T-helper 17 cell (primary cell): ENCODE measurements at regions not wholly inside any gene's neighbourhood (a gene's known extent, or its start where the extent isn't known, plus 50 kb on each side); places are given as distances from the start of the nearest gene placed in this dataset.

ENCODE experiments used
- ATAC-seq: fragments of 150-1000 bp; cut with Tn5 transposase; 2 replicates; pipeline ENCODE4 v1.10.0; 2021; ENCODE audit warnings: mild to moderate bottlenecking, moderate library complexity
- DNase-seq, 3 donors: peaks; one replicate each; pipeline versions ENCODE4 v3.0.0 to v3.0.0-alpha.2; 2020 to 2021
- H3K9me3 ChIP-seq: one replicate; pipeline ENCODE4 v1.7.0; 2013; ENCODE audit warnings: low read length, mild to moderate bottlenecking; ENCODE audit not compliant: control insufficient read depth, poor library complexity, severe bottlenecking
- H3K27ac Mint-ChIP-seq: one replicate; pipeline ENCODE4 v1.8.0; 2022; ENCODE audit warnings: mild to moderate bottlenecking, moderate library complexity, mixed read lengths
- H3K27me3 Mint-ChIP-seq: one replicate; pipeline ENCODE4 v1.8.0; 2022; ENCODE audit warnings: mixed read lengths
- H3K36me3 Mint-ChIP-seq: one replicate; pipeline ENCODE4 v1.8.0; 2022; ENCODE audit warnings: low read depth, mixed read lengths
- H3K4me1 Mint-ChIP-seq: one replicate; pipeline ENCODE4 v1.8.0; 2022; ENCODE audit warnings: mild to moderate bottlenecking, mixed read lengths
- H3K4me3 Mint-ChIP-seq: one replicate; pipeline ENCODE4 v1.8.0; 2022; ENCODE audit warnings: mild to moderate bottlenecking, moderate library complexity, mixed read lengths

DNA sequence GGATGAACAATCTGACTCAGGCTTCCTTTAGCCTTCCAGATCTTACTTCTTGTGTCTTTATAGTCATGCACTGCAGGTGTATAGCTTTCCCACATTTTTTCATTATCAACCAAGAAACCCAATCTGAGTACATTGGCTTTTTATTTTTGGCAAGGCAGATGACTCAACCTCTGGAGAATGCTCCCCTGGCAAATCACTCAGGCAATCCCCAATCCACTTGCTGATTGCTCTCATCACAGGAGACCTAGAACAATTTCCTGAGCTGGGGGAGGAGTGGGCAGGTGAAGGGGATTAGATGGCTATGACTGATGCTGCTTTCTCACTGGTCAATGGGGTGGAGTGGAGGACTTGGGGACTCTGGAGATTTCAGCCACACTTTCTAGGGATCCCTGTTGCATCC, 134.4 kb downstream of the SLC16A9 start:
- Mint-ChIP-seq H3K27me3 (peaks cover 51% of the 10 kb centered on the region), H3K4me1 (no peaks in the 10 kb centered on the region), H3K4me3 (no peak overlapping the region), H3K36me3 (peaks cover 2% of the 10 kb centered on the region), H3K27ac (no peak overlapping the region)
- no peaks in the 10 kb centered on the region for H3K9me3 ChIP-seq
- ATAC-seq (no peak), DNase-seq (no peak)

DNA sequence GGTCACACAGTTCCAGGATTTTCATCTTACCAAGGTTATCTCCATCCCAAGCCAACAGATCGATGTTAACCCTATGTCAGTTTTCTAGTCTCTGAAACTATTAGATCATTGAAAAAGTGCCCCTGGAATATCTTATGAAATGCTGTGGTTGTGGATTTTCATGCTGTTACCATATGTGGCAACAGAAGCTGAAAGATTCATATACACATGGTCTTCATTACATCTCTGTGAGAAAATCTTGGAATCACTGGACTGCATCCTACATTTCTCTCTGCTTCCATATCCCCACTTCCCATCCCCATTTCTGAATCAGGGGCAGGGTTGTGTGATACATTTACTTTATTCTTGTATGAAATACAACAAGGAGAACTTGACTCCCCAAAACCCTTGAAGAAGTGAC, 146.1 kb downstream of the SLC16A9 start:
- Mint-ChIP-seq H3K36me3 (no peaks in the 10 kb centered on the region), H3K27ac (no peak overlapping the region), H3K4me1 (no peaks in the 10 kb centered on the region), H3K27me3 (peaks cover 6% of the 10 kb centered on the region), H3K4me3 (no peak overlapping the region)
- no peaks in the 10 kb centered on the region for H3K9me3 ChIP-seq
- DNase-seq (no peak), ATAC-seq (no peak)

DNA sequence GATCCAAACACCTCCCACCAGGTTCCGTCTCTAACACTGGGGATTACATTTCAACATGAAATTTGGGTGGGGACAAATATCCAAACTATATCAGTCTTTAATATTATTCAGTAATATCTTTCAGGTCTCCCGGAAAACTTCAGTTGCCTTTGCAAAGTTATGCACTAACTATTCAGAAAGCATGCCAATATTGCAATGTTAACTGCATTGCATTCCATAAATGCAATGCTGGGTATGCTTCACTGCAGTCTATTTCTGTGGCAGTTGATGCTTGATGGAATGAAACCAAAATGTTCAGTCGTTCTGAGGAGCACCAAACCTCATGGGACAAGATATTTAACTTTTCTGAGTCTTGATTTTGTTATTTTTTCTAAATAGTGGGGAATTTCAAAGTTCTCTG, 147.5 kb downstream of the SLC16A9 start:
- Mint-ChIP-seq H3K4me1 (no peaks in the 10 kb centered on the region), H3K27ac (no peak overlapping the region), H3K36me3 (no peaks in the 10 kb centered on the region), H3K4me3 (no peak overlapping the region), H3K27me3 (peaks cover 19% of the 10 kb centered on the region)
- H3K9me3 ChIP-seq = no peaks in the 10 kb centered on the region
- DNase-seq (no peak), ATAC-seq (no peak)

DNA sequence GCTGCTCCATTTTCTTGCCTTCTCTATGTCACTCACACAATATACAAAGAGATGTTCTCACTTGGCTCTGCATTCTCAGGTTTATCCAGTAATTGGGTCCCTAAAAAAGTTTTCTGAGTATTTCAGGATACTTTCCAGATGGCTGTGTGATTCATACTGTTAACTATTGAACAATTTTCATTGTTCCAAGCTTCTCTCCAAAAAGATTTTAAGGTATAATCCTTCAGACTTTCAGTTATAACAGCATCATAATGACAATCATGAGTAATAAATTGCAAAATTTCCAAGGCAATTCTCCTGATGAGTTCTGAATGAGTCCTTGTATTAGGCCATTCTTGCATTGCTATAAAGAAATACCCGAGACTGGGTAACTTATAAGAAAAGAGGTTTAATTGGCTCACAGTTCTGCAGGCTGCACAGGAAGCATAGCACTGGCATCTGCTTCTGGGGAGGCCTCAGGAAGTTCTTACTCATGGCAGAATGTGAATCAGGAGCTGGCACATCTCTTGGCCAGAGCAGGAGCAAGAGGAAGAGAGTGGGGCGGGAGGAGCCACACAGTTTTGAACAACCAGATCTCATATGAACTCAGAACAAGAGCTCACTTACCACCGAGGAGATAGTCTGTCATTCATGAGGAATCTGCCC, 148.1 kb downstream of the SLC16A9 start:
- Mint-ChIP-seq H3K27me3 (peaks cover 20% of the 10 kb centered on the region), H3K4me3 (no peak overlapping the region), H3K36me3 (no peaks in the 10 kb centered on the region), H3K4me1 (no peaks in the 10 kb centered on the region), H3K27ac (no peak overlapping the region)
- no peaks in the 10 kb centered on the region for H3K9me3 ChIP-seq
- DNase-seq (no peak), ATAC-seq (no peak)

DNA sequence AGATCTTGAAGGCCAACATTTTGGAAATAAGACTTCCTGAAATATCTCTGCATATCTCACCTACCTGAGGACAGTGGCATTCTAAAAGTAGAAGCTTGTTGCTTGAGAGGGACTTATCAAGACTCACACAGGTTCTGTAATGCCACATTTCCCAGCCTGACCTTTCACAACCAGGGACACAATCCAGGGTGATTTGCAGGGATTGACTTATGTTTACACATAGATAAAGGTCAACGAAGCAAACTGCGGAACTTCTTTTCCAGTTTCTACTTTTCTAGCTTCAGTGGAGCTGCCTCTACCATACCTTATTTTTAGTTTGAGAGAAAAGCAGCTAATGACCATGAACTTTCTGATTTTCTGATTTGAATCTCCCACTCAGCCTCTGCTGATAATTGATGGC, 148.7 kb downstream of the SLC16A9 start:
- no peaks in the 10 kb centered on the region for H3K36me3 Mint-ChIP-seq
- peaks cover 20% of the 10 kb centered on the region for H3K27me3 Mint-ChIP-seq
- no peak overlapping the region for H3K27ac Mint-ChIP-seq
- H3K9me3 ChIP-seq = no peaks in the 10 kb centered on the region
- no peak for ATAC-seq
- no peak for DNase-seq
- H3K4me3 Mint-ChIP-seq = no peak overlapping the region
- no peaks in the 10 kb centered on the region for H3K4me1 Mint-ChIP-seq

DNA sequence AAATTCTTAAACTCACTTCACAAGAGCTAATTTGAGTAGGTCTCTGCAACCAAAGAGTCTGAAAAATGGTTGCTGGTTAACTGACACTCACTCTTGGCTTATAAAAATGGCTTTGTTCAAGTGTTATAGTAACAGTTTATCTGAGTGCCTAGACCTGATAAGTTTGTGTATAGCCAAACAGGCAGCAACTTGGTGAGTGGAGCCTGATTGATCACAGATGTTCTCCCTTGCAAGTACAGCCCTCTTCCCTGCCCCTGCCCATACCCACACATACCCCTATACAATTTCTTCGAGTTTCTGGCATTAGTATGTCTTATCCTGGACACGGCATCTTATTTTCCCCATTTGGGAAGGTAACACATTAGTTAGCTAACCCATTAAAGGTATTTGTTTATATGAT, 149.5 kb downstream of the SLC16A9 start:
- no peak for DNase-seq
- no peak overlapping the region for H3K27ac Mint-ChIP-seq
- H3K36me3 Mint-ChIP-seq = no peaks in the 10 kb centered on the region
- peaks cover 20% of the 10 kb centered on the region for H3K27me3 Mint-ChIP-seq
- no peaks in the 10 kb centered on the region for H3K4me1 Mint-ChIP-seq
- no peak overlapping the region for H3K4me3 Mint-ChIP-seq
- no peak for ATAC-seq
- no peaks in the 10 kb centered on the region for H3K9me3 ChIP-seq

DNA sequence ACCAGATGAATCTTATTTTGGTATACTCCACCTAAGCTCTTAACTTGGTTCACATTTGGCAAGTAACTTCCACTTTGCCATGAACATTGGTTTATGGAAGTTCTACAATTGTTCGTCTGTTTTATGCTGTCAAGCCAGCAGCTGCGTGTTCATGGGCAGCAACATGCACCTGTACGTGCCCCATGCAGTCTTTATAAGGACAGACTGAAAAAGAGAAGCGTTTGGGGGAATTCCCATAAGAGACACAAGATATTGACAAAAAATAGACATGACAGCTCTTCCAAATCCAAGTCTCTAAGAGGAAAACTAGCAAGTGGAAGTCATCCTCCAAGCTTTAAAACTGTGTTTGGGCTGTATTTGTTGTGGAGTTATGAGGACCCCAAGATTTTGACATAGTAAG, 151.6 kb downstream of the SLC16A9 start:
- ATAC-seq (no peak), DNase-seq (no peak)
- H3K9me3 ChIP-seq = no peaks in the 10 kb centered on the region
- H3K27me3 Mint-ChIP-seq = peaks cover 23% of the 10 kb centered on the region
- H3K27ac Mint-ChIP-seq = no peak overlapping the region
- no peak overlapping the region for H3K4me3 Mint-ChIP-seq
- H3K4me1 Mint-ChIP-seq = no peaks in the 10 kb centered on the region
- no peaks in the 10 kb centered on the region for H3K36me3 Mint-ChIP-seq

DNA sequence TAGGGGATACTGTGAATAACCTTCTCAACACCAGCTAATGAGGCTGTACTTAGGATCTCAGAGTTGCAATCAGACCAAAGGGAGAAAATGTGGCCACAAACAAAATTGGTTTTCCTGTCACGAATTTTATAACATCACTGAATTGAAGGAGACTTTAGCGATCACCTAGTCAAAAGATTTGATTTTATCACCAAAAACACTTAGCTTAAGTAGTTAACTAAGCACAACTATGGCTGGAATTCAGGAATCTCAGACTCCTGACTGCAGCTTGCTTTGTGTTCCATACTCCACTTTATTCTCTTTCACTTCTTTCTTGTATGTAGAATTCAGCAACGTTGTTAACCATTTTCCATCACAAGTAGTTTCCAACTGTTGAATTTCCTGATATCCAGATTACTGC, 152.0 kb downstream of the SLC16A9 start:
- no peak for ATAC-seq
- H3K36me3 Mint-ChIP-seq = no peaks in the 10 kb centered on the region
- H3K4me1 Mint-ChIP-seq = no peaks in the 10 kb centered on the region
- no peak overlapping the region for H3K27ac Mint-ChIP-seq
- H3K4me3 Mint-ChIP-seq = no peak overlapping the region
- H3K27me3 Mint-ChIP-seq = peaks cover 21% of the 10 kb centered on the region
- no peaks in the 10 kb centered on the region for H3K9me3 ChIP-seq
- DNase-seq = no peak

DNA sequence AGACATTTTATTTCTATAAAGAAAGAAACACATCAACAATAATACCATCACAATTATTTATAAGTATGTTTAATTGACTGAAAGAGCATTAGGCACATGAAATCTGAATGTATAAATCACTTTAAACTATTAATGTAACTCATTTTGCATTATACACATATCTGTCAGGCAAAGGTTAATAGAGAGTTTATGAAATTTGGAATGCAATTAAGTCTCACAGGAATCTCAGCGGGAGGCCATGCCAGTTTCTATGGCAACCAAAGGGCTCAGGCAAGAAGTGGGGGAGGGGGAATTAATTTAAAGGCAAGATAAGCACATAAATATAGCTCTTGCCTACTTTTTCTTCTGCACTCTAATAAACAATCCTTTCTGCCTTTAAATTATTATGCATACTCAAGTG, 152.6 kb downstream of the SLC16A9 start:
- H3K27me3 Mint-ChIP-seq = peaks cover 19% of the 10 kb centered on the region
- H3K4me1 Mint-ChIP-seq = no peaks in the 10 kb centered on the region
- no peak overlapping the region for H3K27ac Mint-ChIP-seq
- no peak overlapping the region for H3K4me3 Mint-ChIP-seq
- no peaks in the 10 kb centered on the region for H3K36me3 Mint-ChIP-seq
- DNase-seq (no peak), ATAC-seq (no peak)
- no peaks in the 10 kb centered on the region for H3K9me3 ChIP-seq

DNA sequence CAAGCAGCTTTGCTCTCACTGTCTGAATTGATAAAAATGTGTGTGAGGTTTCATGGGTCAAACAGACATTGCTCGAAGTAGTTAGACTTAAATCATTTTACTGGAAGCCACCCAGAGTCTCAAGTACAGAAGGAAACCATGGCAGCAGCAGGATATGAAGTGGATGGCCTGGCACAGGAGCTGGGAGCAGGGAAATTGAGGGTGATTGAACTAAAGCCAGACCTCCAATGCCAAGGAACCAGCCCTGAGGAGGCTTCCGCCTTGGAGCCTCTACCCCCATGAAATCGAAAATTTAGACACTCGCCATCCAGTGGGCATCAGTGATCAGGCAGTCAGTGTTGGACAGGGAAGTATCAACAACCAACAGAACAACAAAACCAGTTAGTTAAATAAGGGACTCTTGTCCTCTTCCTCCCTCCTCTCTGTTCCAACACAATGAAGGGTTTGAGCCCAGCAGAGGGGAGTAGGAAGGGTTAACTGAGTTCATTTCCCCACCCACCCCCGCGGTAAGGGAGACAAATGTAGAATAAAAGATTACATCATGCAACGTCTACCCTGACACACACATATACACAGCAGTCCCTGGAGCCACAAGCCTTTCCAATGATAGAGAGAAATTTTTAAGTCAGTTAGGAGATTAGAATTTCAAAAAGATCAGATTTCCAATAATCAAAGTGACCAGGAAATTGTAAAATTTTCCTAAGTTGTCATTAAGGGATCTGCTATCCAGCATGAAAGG, 156.3 kb downstream of the SLC16A9 start:
- no peaks in the 10 kb centered on the region for H3K4me1 Mint-ChIP-seq
- no peaks in the 10 kb centered on the region for H3K36me3 Mint-ChIP-seq
- H3K27me3 Mint-ChIP-seq = peaks cover 17% of the 10 kb centered on the region
- no peak overlapping the region for H3K27ac Mint-ChIP-seq
- no peak overlapping the region for H3K4me3 Mint-ChIP-seq
- H3K9me3 ChIP-seq = no peaks in the 10 kb centered on the region
- ATAC-seq (no peak), DNase-seq (no peak)

DNA sequence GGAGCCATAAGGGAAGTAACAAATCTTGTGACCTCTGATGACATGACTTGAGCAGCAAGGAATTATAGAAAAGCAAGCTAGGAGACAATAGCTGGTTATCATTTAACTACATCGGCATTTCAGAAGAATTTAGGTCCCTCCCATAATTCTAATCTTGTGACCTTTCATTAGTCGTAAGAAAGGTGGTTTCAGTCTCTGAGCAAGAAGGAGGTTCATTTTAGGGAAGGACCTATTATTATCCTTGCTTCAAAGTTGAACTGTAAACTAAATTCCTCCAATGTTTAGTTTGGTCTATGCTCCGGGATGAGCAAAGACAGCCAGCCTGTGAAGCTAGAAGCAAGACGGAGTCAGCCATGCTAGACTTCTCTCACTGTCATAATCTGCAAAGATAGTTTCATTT, 159.6 kb downstream of the SLC16A9 start:
- Mint-ChIP-seq H3K36me3 (no peaks in the 10 kb centered on the region), H3K27me3 (peaks cover 4% of the 10 kb centered on the region), H3K4me1 (no peaks in the 10 kb centered on the region), H3K4me3 (no peak overlapping the region), H3K27ac (no peak overlapping the region)
- DNase-seq = no peak
- ATAC-seq = no peak
- H3K9me3 ChIP-seq = no peaks in the 10 kb centered on the region

DNA sequence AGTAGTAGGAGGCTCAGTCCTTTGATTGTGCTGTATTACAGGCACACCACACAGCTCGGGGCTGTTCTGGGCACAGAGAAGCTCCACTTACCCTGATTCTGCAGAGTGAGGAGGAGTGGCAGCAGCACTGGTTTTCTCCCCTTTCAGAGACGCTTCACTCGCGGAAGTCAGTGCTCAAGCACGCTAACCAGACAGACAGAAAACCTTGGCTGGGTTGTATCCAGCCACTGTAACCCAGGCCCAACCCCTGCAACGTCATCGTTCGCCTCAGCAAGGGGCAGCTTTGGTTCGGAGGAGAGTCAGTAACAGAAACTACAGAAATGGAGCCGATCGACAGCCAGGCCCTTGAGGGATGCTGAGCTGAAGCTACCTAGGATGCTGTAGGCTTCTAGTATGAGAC, 171.0 kb downstream of the SLC16A9 start:
- Mint-ChIP-seq H3K27me3 (no peaks in the 10 kb centered on the region), H3K27ac (no peak overlapping the region), H3K4me3 (no peak overlapping the region), H3K36me3 (no peaks in the 10 kb centered on the region), H3K4me1 (no peaks in the 10 kb centered on the region)
- no peak for ATAC-seq
- no peaks in the 10 kb centered on the region for H3K9me3 ChIP-seq
- DNase-seq = no peak

DNA sequence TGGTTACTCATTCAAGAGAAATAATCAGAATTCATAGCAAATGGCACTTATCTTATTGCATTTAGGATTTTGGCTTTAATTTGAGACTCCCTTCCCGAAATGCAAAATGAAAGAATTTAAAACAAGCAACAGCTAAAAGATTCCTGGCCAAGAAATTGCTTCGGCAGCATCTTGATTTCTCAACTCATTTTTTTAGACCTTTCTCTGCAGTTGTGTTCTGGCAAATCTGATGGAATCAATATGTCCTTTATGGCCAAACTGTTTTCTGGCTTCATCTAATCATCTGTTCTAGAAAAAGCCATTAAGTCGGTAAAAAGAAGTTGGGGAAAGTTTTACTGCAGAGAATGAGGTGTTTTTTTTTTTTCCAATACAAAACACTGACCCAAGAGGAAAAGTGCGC, 172.1 kb downstream of the SLC16A9 start:
- H3K4me1 Mint-ChIP-seq = no peaks in the 10 kb centered on the region
- H3K4me3 Mint-ChIP-seq = no peak overlapping the region
- H3K27me3 Mint-ChIP-seq = no peaks in the 10 kb centered on the region
- H3K36me3 Mint-ChIP-seq = no peaks in the 10 kb centered on the region
- ATAC-seq (no peak), DNase-seq (no peak)
- H3K9me3 ChIP-seq = no peaks in the 10 kb centered on the region
- no peak overlapping the region for H3K27ac Mint-ChIP-seq
